H1 (cell line): ENCODE measurements at regions not wholly inside any gene's neighbourhood (a gene's known extent, or its start where the extent isn't known, plus 50 kb on each side); places are given as distances from the start of the nearest gene placed in this dataset.

Experiments
- ATF3 ChIP-seq: IDR thresholded peaks from 2 replicates; pipeline ENCODE4 v1.6.1; 2011; ENCODE audit warnings: low read depth, mild to moderate bottlenecking, low read length; ENCODE audit not compliant: insufficient read depth
- CBX8 ChIP-seq: fragments of 300-800, 300-1000 bp; sonication (generic); IDR thresholded peaks from 2 replicates; pipeline ENCODE4 v1.7.1; 2016; ENCODE audit warnings: low read depth, low read length, borderline replicate concordance
- CHD1 ChIP-seq: IDR thresholded peaks from 2 replicates; pipeline ENCODE4 v1.6.1; 2012; ENCODE audit warnings: low read depth, low read length, improper control_type of control experiment
- CREB1 ChIP-seq: IDR thresholded peaks from 2 replicates; pipeline ENCODE4 v1.6.1; 2012; ENCODE audit warnings: inconsistent platforms
- CTBP2 ChIP-seq: IDR thresholded peaks from 2 replicates; pipeline ENCODE4 v1.7.0; 2011; ENCODE audit warnings: borderline replicate concordance, mild to moderate bottlenecking, moderate library complexity, mixed read lengths, low read length; ENCODE audit not compliant: insufficient read depth, insufficient read length
- KDM5A ChIP-seq: fragments of 200-600 bp; IDR thresholded peaks from 2 replicates; pipeline ENCODE4 v1.7.1; 2012; ENCODE audit warnings: mild to moderate bottlenecking, low read length, inconsistent platforms, mixed read lengths
- NANOG ChIP-seq: IDR thresholded peaks from 2 replicates; pipeline ENCODE4 v1.6.1; 2011; ENCODE audit warnings: low read length, low read depth, mild to moderate bottlenecking, inconsistent platforms; ENCODE audit not compliant: insufficient read depth, poor library complexity, severe bottlenecking
- POU5F1 ChIP-seq: IDR thresholded peaks from 2 replicates; pipeline ENCODE4 v1.6.1; 2011; ENCODE audit warnings: low read depth, mild to moderate bottlenecking, low read length, moderate library complexity
- RNF2 ChIP-seq: fragments of 200-900, 300-1000 bp; sonication (generic); IDR thresholded peaks from 2 replicates; pipeline ENCODE4 v1.7.1; 2016; ENCODE audit warnings: borderline replicate concordance, low read depth, mild to moderate bottlenecking, antibody characterized with exemption, low read length; ENCODE audit not compliant: poor library complexity, severe bottlenecking; ENCODE audit errors: missing control alignments
- RXRA ChIP-seq: IDR thresholded peaks from 2 replicates; pipeline ENCODE4 v1.6.1; 2011; ENCODE audit warnings: low read depth, mild to moderate bottlenecking, low read length, moderate library complexity; ENCODE audit not compliant: insufficient read depth
- SIRT6 ChIP-seq: IDR thresholded peaks from one replicate; pipeline ENCODE4 v1.7.1; 2012; ENCODE audit warnings: low read length, inconsistent platforms
- SRF ChIP-seq: IDR thresholded peaks from 2 replicates; pipeline ENCODE4 v1.6.1; 2011; ENCODE audit warnings: mild to moderate bottlenecking, low read depth, low read length, moderate library complexity
- TAF7 ChIP-seq: optimal IDR thresholded peaks from 2 replicates; pipeline ENCODE3; 2011; ENCODE audit warnings: low read depth, mild to moderate bottlenecking, inconsistent platforms, low read length, moderate library complexity, borderline replicate concordance
- ZNF274 ChIP-seq: IDR thresholded peaks from 2 replicates; pipeline ENCODE4 v1.7.0; 2012; ENCODE audit warnings: low read length, borderline replicate concordance; ENCODE audit errors: extremely low read depth

- TF ChIP-seq CBX8 (no peak), RXRA (no peak), ZNF274 (no peak), POU5F1 (no peak), SRF (no peak), CREB1 (no peak), CHD1 (no peak), KDM5A (no peak), ATF3 (no peak), CTBP2 (no peak), NANOG (no peak), SIRT6 (no peak), TAF7 (no peak), RNF2 (no peak)
Observed at GRCh38 chr7:16136896-16137295, 284.4 kb downstream of the CRPPA start (continued).
